Stimulated activated naive B cell treated with anti-CD40 and anti-IgM and Interleukin-4, amounts not matched to agents 10 μg/mL and 1 μg/mL and 100 μg/mL, for 72 hours (primary cell): ENCODE measurements at regions not wholly inside any gene's neighbourhood (a gene's known extent, or its start where the extent isn't known, plus 50 kb on each side); places are given as distances from the start of the nearest gene placed in this dataset.

Experiments
- ATAC-seq, 2 donors: fragments of 150-1000 bp; cut with Tn5 transposase; replicated peaks; 2 replicates each; pipeline ENCODE4 v1.10.0; 2021; ENCODE audit warnings: moderate library complexity in 1 of 2
- DNase-seq: peaks from one replicate; pipeline ENCODE4 v3.0.0; 2021
- H3K27ac Mint-ChIP-seq: one replicate; pipeline ENCODE4 v1.8.0; 2022; ENCODE audit warnings: mild to moderate bottlenecking, mixed read lengths
- H3K27me3 Mint-ChIP-seq, 2 donors: one replicate each; pipeline ENCODE4 v1.8.0; 2022; ENCODE audit warnings: mixed read lengths in 2 of 2
- H3K36me3 Mint-ChIP-seq, 2 donors: one replicate each; pipeline ENCODE4 v1.8.0; 2022; ENCODE audit warnings: mixed read lengths in 2 of 2, mild to moderate bottlenecking in 1 of 2
- H3K4me1 Mint-ChIP-seq, 2 donors: one replicate each; pipeline ENCODE4 v1.8.0; 2022; ENCODE audit warnings: mixed read lengths in 2 of 2, mild to moderate bottlenecking in 1 of 2
- H3K4me3 Mint-ChIP-seq, 2 donors: one replicate each; pipeline ENCODE4 v1.8.0; 2022; ENCODE audit warnings: mild to moderate bottlenecking in 2 of 2, mixed read lengths in 2 of 2, moderate library complexity in 1 of 2
- H3K9me3 Mint-ChIP-seq, 2 donors: one replicate each; pipeline ENCODE4 v1.8.0; 2022; ENCODE audit warnings: mixed read lengths in 2 of 2, mild to moderate bottlenecking in 1 of 2

GRCh38 chr6:108779536-108780275 lies 68.5 kb upstream of the ARMC2 start:
- H3K27ac Mint-ChIP-seq, result no peak overlapping the region
- no peak overlapping the region for H3K4me3 Mint-ChIP-seq
- peaks cover 18 to 21% of the 10 kb centered on the region in 2 donors for H3K27me3 Mint-ChIP-seq

GRCh38 chr6:108780784-108781183 lies 67.4 kb upstream of the ARMC2 start:
- no peak overlapping the region for H3K27ac Mint-ChIP-seq
- H3K9me3 Mint-ChIP-seq, result no peaks in the 10 kb centered on the region

More at GRCh38 chr6:108779536-108780275, 68.5 kb upstream of the ARMC2 start:
- H3K36me3 Mint-ChIP-seq, result no peaks in the 10 kb centered on the region
- no peaks in the 10 kb centered on the region for H3K9me3 Mint-ChIP-seq
- H3K4me1 Mint-ChIP-seq, result peaks cover 11 to 29% of the 10 kb centered on the region in 2 donors
- ATAC-seq (no peak), DNase-seq (no peak)

GRCh38 chr6:108781419-108782100 lies 66.7 kb upstream of the ARMC2 start:
- H3K4me3 Mint-ChIP-seq, result peak overlapping the region; percentile 86 to 87
- peaks cover 11 to 29% of the 10 kb centered on the region in 2 donors for H3K4me1 Mint-ChIP-seq
- ATAC-seq (no peak), DNase-seq (no peak)
- H3K9me3 Mint-ChIP-seq, result no peaks in the 10 kb centered on the region
- H3K27ac Mint-ChIP-seq, result no peak overlapping the region
- H3K36me3 Mint-ChIP-seq, result no peaks in the 10 kb centered on the region
- H3K27me3 Mint-ChIP-seq, result peaks cover 27 to 36% of the 10 kb centered on the region in 2 donors

More at GRCh38 chr6:108780784-108781183, 67.4 kb upstream of the ARMC2 start:
- Mint-ChIP-seq H3K4me1 (peaks cover 11 to 29% of the 10 kb centered on the region in 2 donors), H3K27me3 (peaks cover 20 to 28% of the 10 kb centered on the region in 2 donors), H3K36me3 (no peaks in the 10 kb centered on the region), H3K4me3 (no peak overlapping the region)
- DNase-seq, result no peak
- ATAC-seq, result no peak

GRCh38 chr6:108782179-108783041 lies 65.8 kb upstream of the ARMC2 start:
- peak; percentile 72 for DNase-seq
- Mint-ChIP-seq H3K27me3 (peaks cover 29 to 37% of the 10 kb centered on the region in 2 donors), H3K36me3 (no peaks in the 10 kb centered on the region), H3K27ac (peak overlapping the region; percentile 68), H3K9me3 (no peaks in the 10 kb centered on the region), H3K4me1 (peaks cover 11 to 29% of the 10 kb centered on the region in 2 donors), H3K4me3 (peak overlapping the region; percentile 86 to 87)
- ATAC-seq, result peak; percentile 95 to 98

- H3K4me3 Mint-ChIP-seq, result no peak overlapping the region
- ATAC-seq (no peak), DNase-seq (no peak)
- H3K36me3 Mint-ChIP-seq, result no peaks in the 10 kb centered on the region
- H3K9me3 Mint-ChIP-seq, result no peaks in the 10 kb centered on the region
- no peak overlapping the region for H3K27ac Mint-ChIP-seq
- H3K4me1 Mint-ChIP-seq, result peaks cover 4 to 14% of the 10 kb centered on the region in 2 donors
- peaks cover 25 to 37% of the 10 kb centered on the region in 2 donors for H3K27me3 Mint-ChIP-seq
These were observed 62.6 kb upstream of the ARMC2 start for GRCh38 chr6:108785653-108786052.

- no peaks in the 10 kb centered on the region for H3K36me3 Mint-ChIP-seq
- H3K27me3 Mint-ChIP-seq, result peaks cover 12 to 19% of the 10 kb centered on the region in 2 donors
- no peak overlapping the region for H3K27ac Mint-ChIP-seq
- H3K4me1 Mint-ChIP-seq, result no peaks in the 10 kb centered on the region
- H3K9me3 Mint-ChIP-seq, result no peaks in the 10 kb centered on the region
- ATAC-seq, result no peak
- no peak for DNase-seq
- no peak overlapping the region for H3K4me3 Mint-ChIP-seq
These were observed 59.8 kb upstream of the ARMC2 start for GRCh38 chr6:108788416-108788815.

- DNase-seq (no peak), ATAC-seq (no peak)
- H3K4me1 Mint-ChIP-seq, result no peaks in the 10 kb centered on the region
- no peaks in the 10 kb centered on the region for H3K36me3 Mint-ChIP-seq
- H3K27me3 Mint-ChIP-seq, result peaks cover 11 to 17% of the 10 kb centered on the region in 2 donors
- H3K27ac Mint-ChIP-seq, result no peak overlapping the region
- no peak overlapping the region for H3K4me3 Mint-ChIP-seq
- H3K9me3 Mint-ChIP-seq, result no peaks in the 10 kb centered on the region
These were observed 58.7 kb upstream of the ARMC2 start for GRCh38 chr6:108789475-108789874.

- H3K9me3 Mint-ChIP-seq, result no peaks in the 10 kb centered on the region
- H3K36me3 Mint-ChIP-seq, result no peaks in the 10 kb centered on the region
- H3K4me1 Mint-ChIP-seq, result peaks cover 2 to 6% of the 10 kb centered on the region in 2 donors
- no peak for ATAC-seq
- no peak overlapping the region for H3K4me3 Mint-ChIP-seq
- no peak for DNase-seq
- peaks cover under 1 to 9% of the 10 kb centered on the region in 2 donors for H3K27me3 Mint-ChIP-seq
- H3K27ac Mint-ChIP-seq, result no peak overlapping the region
These were observed 56.5 kb upstream of the ARMC2 start for GRCh38 chr6:108791700-108792099.

- no peak for DNase-seq
- H3K27me3 Mint-ChIP-seq, result peaks cover 9 to 20% of the 10 kb centered on the region in 2 donors
- H3K27ac Mint-ChIP-seq, result no peak overlapping the region
- H3K9me3 Mint-ChIP-seq, result no peaks in the 10 kb centered on the region
- ATAC-seq, result no peak
- H3K4me1 Mint-ChIP-seq, result peaks cover 10 to 16% of the 10 kb centered on the region in 2 donors
- no peak overlapping the region for H3K4me3 Mint-ChIP-seq
- H3K36me3 Mint-ChIP-seq, result no peaks in the 10 kb centered on the region
These were observed 54.5 kb upstream of the ARMC2 start for GRCh38 chr6:108793516-108794251.

GRCh38 chr6:108795122-108795521 lies 53.1 kb upstream of the ARMC2 start:
- Mint-ChIP-seq H3K36me3 (no peaks in the 10 kb centered on the region), H3K4me3 (no peak overlapping the region), H3K27ac (no peak overlapping the region), H3K27me3 (peaks cover 17 to 32% of the 10 kb centered on the region in 2 donors), H3K9me3 (no peaks in the 10 kb centered on the region), H3K4me1 (peaks cover 10 to 20% of the 10 kb centered on the region in 2 donors)
- DNase-seq, result no peak
- no peak for ATAC-seq

- Mint-ChIP-seq H3K4me1 (peaks cover 10 to 20% of the 10 kb centered on the region in 2 donors), H3K4me3 (no peak overlapping the region), H3K9me3 (no peaks in the 10 kb centered on the region), H3K36me3 (no peaks in the 10 kb centered on the region), H3K27me3 (peaks cover 17 to 32% of the 10 kb centered on the region in 2 donors), H3K27ac (no peak overlapping the region)
- DNase-seq (no peak), ATAC-seq (peak; percentile 92)
These were observed 52.4 kb upstream of the ARMC2 start for GRCh38 chr6:108795814-108796213.

GRCh38 chr6:108796875-108797274 lies 51.3 kb upstream of the ARMC2 start:
- Mint-ChIP-seq H3K27ac (no peak overlapping the region), H3K27me3 (peaks cover 17 to 32% of the 10 kb centered on the region in 2 donors), H3K36me3 (no peaks in the 10 kb centered on the region), H3K9me3 (no peaks in the 10 kb centered on the region), H3K4me1 (peaks cover 11 to 20% of the 10 kb centered on the region in 2 donors), H3K4me3 (no peak overlapping the region)
- no peak for DNase-seq
- no peak for ATAC-seq

GRCh38 chr6:108797951-108798669 lies 50.1 kb upstream of the ARMC2 start:
- Mint-ChIP-seq H3K4me1 (peaks cover 12 to 20% of the 10 kb centered on the region in 2 donors), H3K27me3 (peaks cover 17 to 32% of the 10 kb centered on the region in 2 donors), H3K9me3 (no peaks in the 10 kb centered on the region), H3K36me3 (no peaks in the 10 kb centered on the region), H3K4me3 (peak overlapping the region in 1 of 2 donors; percentile 36), H3K27ac (no peak overlapping the region)
- DNase-seq (no peak), ATAC-seq (peak in 1 of 2 donors; percentile 24)
